H1 (cell line): ENCODE measurements at regions not wholly inside any gene's neighbourhood (a gene's known extent, or its start where the extent isn't known, plus 50 kb on each side); places are given as distances from the start of the nearest gene placed in this dataset.
A peak's percentile ranks its signal among the peaks of the same experiment; 100 is the strongest.

Experiments
- CTCF ChIA-PET: fragments of 300-600 bp; sonication (Branson Sonifier 250); formaldehyde crosslinking; loops from one replicate; lab custom pipeline; 2021; ENCODE audit not compliant: partially characterized antibody; lab: Charles Lee
- POLR2A ChIA-PET: fragments of 300-600 bp; sonication (Branson Sonifier 250); formaldehyde crosslinking; loops from one replicate; lab custom pipeline; 2021; ENCODE audit warnings: inconsistent platforms; ENCODE audit not compliant: partially characterized antibody; lab: Charles Lee
- DNase-seq, 2 experiments: peaks; one replicate each; pipeline versions ENCODE4 v3.0.0 to v3.0.0-alpha.2; 2010 to 2022; ENCODE audit warnings: low spot score in 2 of 2, low read depth in 1 of 2, mixed read lengths in 1 of 2
- FAIRE-seq: peaks from 2 replicates; lab custom pipeline; 2011; peaks lifted over from hg19 to GRCh38; lab: Jason Lieb, UNC
- H2AFZ ChIP-seq: 2 replicates; pipeline ENCODE4 v1.8.1; 2012; ENCODE audit warnings: low read length, inconsistent platforms
- H2AK5ac ChIP-seq: 2 replicates; pipeline ENCODE4 v1.6.1; 2013; ENCODE audit warnings: low read depth, low read length
- H2BK120ac ChIP-seq: replicated peaks from 2 replicates; pipeline ENCODE3; 2013; ENCODE audit warnings: low read depth, low read length, inconsistent platforms
- H2BK12ac ChIP-seq: 2 replicates; pipeline ENCODE4 v1.6.1; 2013; ENCODE audit warnings: low read depth, low read length
- H2BK15ac ChIP-seq: 2 replicates; pipeline ENCODE4 v1.6.1; 2013; ENCODE audit warnings: low read length
- H2BK20ac ChIP-seq: 2 replicates; pipeline ENCODE4 v1.6.1; 2013; ENCODE audit warnings: low read length
- H2BK5ac ChIP-seq: 2 replicates; pipeline ENCODE4 v1.6.1; 2013; ENCODE audit warnings: low read depth, low read length
- H3K14ac ChIP-seq: 2 replicates; pipeline ENCODE4 v1.6.1; 2013; ENCODE audit warnings: inconsistent platforms; ENCODE audit not compliant: insufficient read length
- H3K18ac ChIP-seq: 2 replicates; pipeline ENCODE4 v1.6.1; 2013; ENCODE audit warnings: low read length; ENCODE audit errors: extremely low read depth
- H3K23ac ChIP-seq: 2 replicates; pipeline ENCODE4 v1.6.1; 2013; ENCODE audit warnings: inconsistent platforms; ENCODE audit not compliant: insufficient read length
- H3K23me2 ChIP-seq: 2 replicates; pipeline ENCODE4 v1.6.1; 2013; ENCODE audit warnings: low read depth, low read length
- H3K27ac ChIP-seq: 2 replicates; pipeline ENCODE4 v1.6.1; 2011; ENCODE audit warnings: low read depth, low read length, inconsistent platforms
- H3K27me3 ChIP-seq, 4 experiments: replicated peaks in 1 of 4; 1 replicate in 1 of 4; 2 replicates in 3 of 4; pipeline versions ENCODE4 v1.6.1 to v1.8.1; 2011 to 2013; ENCODE audit warnings: low read length in 3 of 4, mild to moderate bottlenecking in 3 of 4, inconsistent platforms in 2 of 4, mixed read lengths in 2 of 4, moderate library complexity in 1 of 4; ENCODE audit not compliant: control insufficient read depth in 3 of 4, insufficient read depth in 3 of 4; ENCODE audit errors: extremely low read depth in 1 of 4
- H3K36me3 ChIP-seq, 4 experiments: 2 replicates each; pipeline versions ENCODE4 v1.6.1 to v1.8.1; 2011 to 2013; ENCODE audit warnings: mild to moderate bottlenecking in 4 of 4, low read length in 3 of 4, moderate library complexity in 2 of 4, control low read depth in 1 of 4, inconsistent platforms in 1 of 4; ENCODE audit not compliant: insufficient read depth in 4 of 4, control insufficient read depth in 2 of 4
- H3K4ac ChIP-seq: replicated peaks from 2 replicates; pipeline ENCODE3; 2013; ENCODE audit warnings: low read length, low read depth, mixed read lengths, inconsistent platforms; ENCODE audit not compliant: insufficient read length
- H3K4me1 ChIP-seq, 4 experiments: replicated peaks in 1 of 4; 1 replicate in 1 of 4; 2 replicates in 3 of 4; pipeline versions ENCODE4 v1.6.1 to v1.8.1; 2011 to 2013; ENCODE audit warnings: low read length in 3 of 4, inconsistent platforms in 2 of 4, mixed read lengths in 1 of 4; ENCODE audit not compliant: insufficient read depth in 4 of 4, control insufficient read depth in 3 of 4
- H3K4me2 ChIP-seq, 2 experiments: 2 replicates each; pipeline versions ENCODE4 v1.6.1 to v1.8.1; 2011 to 2013; ENCODE audit warnings: low read depth in 2 of 2, low read length in 2 of 2, control low read depth in 1 of 2, inconsistent platforms in 1 of 2, mild to moderate bottlenecking in 1 of 2; ENCODE audit not compliant: insufficient read depth in 1 of 2
- H3K4me3 ChIP-seq, 4 experiments: fragments of 200-600, 300-600 bp in 1 of 4; sonication (generic), shearing (Covaris generic), sonication (Bioruptor Twin) in 1 of 4; 2 replicates each; pipeline versions ENCODE4 v1.5.1 to v1.8.1; 2011 to 2016; ENCODE audit warnings: low read length in 4 of 4, low read depth in 3 of 4, control low read depth in 2 of 4, inconsistent platforms in 2 of 4, mild to moderate bottlenecking in 2 of 4, mixed read lengths in 1 of 4, moderate library complexity in 1 of 4; ENCODE audit not compliant: insufficient read depth in 2 of 4; ENCODE audit errors: extremely low read depth in 1 of 4
- H3K56ac ChIP-seq: replicated peaks from 2 replicates; pipeline ENCODE3; 2013; ENCODE audit warnings: low read depth, mild to moderate bottlenecking, mixed read lengths, low read length, inconsistent platforms; ENCODE audit not compliant: insufficient read length
- H3K79me1 ChIP-seq: 2 replicates; pipeline ENCODE4 v1.6.1; 2013; ENCODE audit warnings: low read depth, low read length, control low read depth
- H3K79me2 ChIP-seq, 2 experiments: 2 replicates each; pipeline versions ENCODE4 v1.6.1 to v1.8.1; 2012 to 2013; ENCODE audit warnings: low read length in 2 of 2, mild to moderate bottlenecking in 2 of 2, inconsistent platforms in 1 of 2; ENCODE audit not compliant: insufficient read depth in 2 of 2, control insufficient read depth in 1 of 2
- H3K9ac ChIP-seq, 4 experiments: replicated peaks in 1 of 4; 1 replicate in 1 of 4; 2 replicates in 3 of 4; pipeline versions ENCODE4 v1.6.1 to v1.8.1; 2011 to 2013; ENCODE audit warnings: low read depth in 3 of 4, low read length in 3 of 4, control low read depth in 2 of 4, mild to moderate bottlenecking in 2 of 4, moderate library complexity in 2 of 4, inconsistent platforms in 1 of 4; ENCODE audit errors: extremely low read depth in 1 of 4
- H3K9me3 ChIP-seq, 2 experiments: 2 replicates each; pipeline versions ENCODE4 v1.6.1 to v1.8.1; 2012 to 2013; ENCODE audit warnings: mild to moderate bottlenecking in 2 of 2, moderate library complexity in 2 of 2, control low read depth in 1 of 2, inconsistent platforms in 1 of 2, low read depth in 1 of 2, low read length in 1 of 2, mixed read lengths in 1 of 2; ENCODE audit not compliant: insufficient read depth in 2 of 2
- H4K20me1 ChIP-seq, 2 experiments: replicated peaks in 1 of 2; 2 replicates each; pipeline versions ENCODE3 to v1.8.1; 2011 to 2013; ENCODE audit warnings: inconsistent platforms in 2 of 2, low read length in 2 of 2, mild to moderate bottlenecking in 1 of 2; ENCODE audit not compliant: insufficient read depth in 2 of 2, control insufficient read depth in 1 of 2
- H4K5ac ChIP-seq: 2 replicates; pipeline ENCODE4 v1.6.1; 2013; ENCODE audit warnings: low read length, low read depth, mixed read lengths, inconsistent platforms; ENCODE audit not compliant: insufficient read length
- H4K8ac ChIP-seq: 2 replicates; pipeline ENCODE4 v1.8.0; 2013; ENCODE audit warnings: mild to moderate bottlenecking, moderate library complexity, low read length, inconsistent platforms; ENCODE audit not compliant: insufficient read depth; ENCODE audit errors: extremely low read depth
- H4K91ac ChIP-seq: replicated peaks from 2 replicates; pipeline ENCODE3; 2013; ENCODE audit warnings: low read length, mixed read lengths, inconsistent platforms; ENCODE audit not compliant: insufficient read length
- RAD21 ChIP-seq, 2 experiments: IDR thresholded peaks in 1 of 2; conservative IDR thresholded peaks in 1 of 2; 2 replicates each; pipeline ENCODE4 v1.6.1; 2011; ENCODE audit warnings: low read depth in 2 of 2, low read length in 2 of 2, improper control_type of control experiment in 1 of 2, inconsistent platforms in 1 of 2, mild to moderate bottlenecking in 1 of 2, moderate library complexity in 1 of 2
- YY1 ChIP-seq: IDR thresholded peaks from 2 replicates; pipeline ENCODE4 v1.6.1; 2011; ENCODE audit warnings: low read depth, mild to moderate bottlenecking, low read length
- ZNF274 ChIP-seq: IDR thresholded peaks from 2 replicates; pipeline ENCODE4 v1.7.0; 2012; ENCODE audit warnings: low read length, borderline replicate concordance; ENCODE audit errors: extremely low read depth
- TF ChIP-seq, protein P1 (sequence below), 3 experiments: IDR thresholded peaks; 1 replicate in 2 of 3; 2 replicates in 1 of 3; pipeline versions ENCODE4 v1.5.1 to v1.6.1; 2011; ENCODE audit warnings: low read length in 3 of 3, mild to moderate bottlenecking in 3 of 3, inconsistent platforms in 2 of 3, low read depth in 1 of 3, moderate library complexity in 1 of 3; ENCODE audit not compliant: insufficient read depth in 1 of 3; ENCODE audit errors: control extremely low read depth in 1 of 3

DNA sequence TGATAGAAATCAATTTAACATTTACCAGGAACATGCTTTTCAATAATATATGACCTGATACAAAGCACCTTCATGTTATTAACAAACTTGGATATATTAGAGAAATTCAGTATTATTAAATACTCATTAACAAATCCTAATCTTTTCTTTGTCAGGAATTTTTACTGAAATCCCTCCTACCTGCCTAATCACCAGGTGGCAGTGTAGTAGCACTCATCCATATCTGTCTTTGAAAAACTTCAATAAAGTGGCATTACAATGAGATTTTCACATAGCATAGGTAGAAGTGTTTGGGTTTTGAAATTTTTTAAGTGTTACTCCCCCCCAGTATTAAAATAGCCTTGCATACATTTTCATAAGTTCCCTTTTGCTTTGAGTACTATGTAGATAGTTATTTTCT is 1246.6 kb upstream of the LRRN3 start:
- POLR2A ChIA-PET, result no interaction called here
- no peak for DNase-seq
- CTCF ChIA-PET, result interaction anchor here (0.7 to 3.8 kb wide), 7 partner anchors 8 to 437 kb away, joined by 3 to 10 read pairs (median 3); no protein-coding TSS in a partner anchor

More for the DNA sequence above, 1246.6 kb upstream of the LRRN3 start:
- Histone ChIP-seq H3K27ac (no peak overlapping the region), H3K9me3 (no peaks in the 10 kb centered on the region), H3K9ac (no peak overlapping the region), H3K14ac (no peak overlapping the region), H3K4ac (no peak overlapping the region), H4K5ac (no peak overlapping the region), H4K20me1 (no peaks in the 10 kb centered on the region), H3K79me2 (no peaks in the 10 kb centered on the region), H2BK12ac (no peak overlapping the region), H3K4me2 (no peak overlapping the region), H3K4me1 (peaks cover 0 to 4% (median under 1%) of the 10 kb centered on the region in 4 experiments; a peak in 1 of 7 replicates), H3K18ac (no peak overlapping the region), H3K36me3 (no peaks in the 10 kb centered on the region), H3K79me1 (no peaks in the 10 kb centered on the region), H3K56ac (no peak overlapping the region), H4K91ac (no peak overlapping the region), H2BK120ac (no peak overlapping the region), H3K27me3 (peaks cover 0 to under 1% (median 0%) of the 10 kb centered on the region in 4 experiments; a peak in 1 of 7 replicates), H3K4me3 (no peak overlapping the region), H2AFZ (no peak overlapping the region)
- FAIRE-seq, result no peak
- TF ChIP-seq, protein P1, sequence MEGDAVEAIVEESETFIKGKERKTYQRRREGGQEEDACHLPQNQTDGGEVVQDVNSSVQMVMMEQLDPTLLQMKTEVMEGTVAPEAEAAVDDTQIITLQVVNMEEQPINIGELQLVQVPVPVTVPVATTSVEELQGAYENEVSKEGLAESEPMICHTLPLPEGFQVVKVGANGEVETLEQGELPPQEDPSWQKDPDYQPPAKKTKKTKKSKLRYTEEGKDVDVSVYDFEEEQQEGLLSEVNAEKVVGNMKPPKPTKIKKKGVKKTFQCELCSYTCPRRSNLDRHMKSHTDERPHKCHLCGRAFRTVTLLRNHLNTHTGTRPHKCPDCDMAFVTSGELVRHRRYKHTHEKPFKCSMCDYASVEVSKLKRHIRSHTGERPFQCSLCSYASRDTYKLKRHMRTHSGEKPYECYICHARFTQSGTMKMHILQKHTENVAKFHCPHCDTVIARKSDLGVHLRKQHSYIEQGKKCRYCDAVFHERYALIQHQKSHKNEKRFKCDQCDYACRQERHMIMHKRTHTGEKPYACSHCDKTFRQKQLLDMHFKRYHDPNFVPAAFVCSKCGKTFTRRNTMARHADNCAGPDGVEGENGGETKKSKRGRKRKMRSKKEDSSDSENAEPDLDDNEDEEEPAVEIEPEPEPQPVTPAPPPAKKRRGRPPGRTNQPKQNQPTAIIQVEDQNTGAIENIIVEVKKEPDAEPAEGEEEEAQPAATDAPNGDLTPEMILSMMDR (IDR thresholded peaks at IDR 0.05; ENCODE audit: control extremely low read depth in 1 of 3, insufficient read depth in 1 of 3, low read depth in 1 of 3, low read length in 3 of 3), result peak in 2 of 3 experiments; percentile 25 to 53; a peak in 2 of 4 replicates
- no peak for TF ChIP-seq YY1
- TF ChIP-seq ZNF274, result no peak
- peak; percentile 79 to 84 for TF ChIP-seq RAD21 (IDR thresholded peaks at IDR 0.05 in 1 of 2, conservative IDR thresholded peaks at IDR 0.05 in 1 of 2; ENCODE audit: low read depth in 2 of 2, low read length in 2 of 2)
- TF ChIP-seq, all 59 proteins: peak for 2
- Histone ChIP-seq H3K23me2 (no peaks in the 10 kb centered on the region), H2BK15ac (no peak overlapping the region), H2BK5ac (no peak overlapping the region), H4K8ac (no peak overlapping the region), H2BK20ac (no peak overlapping the region), H3K23ac (no peak overlapping the region), H2AK5ac (no peak overlapping the region)
